ENCODE measurements at regions not wholly inside any gene's neighbourhood (a gene's known extent, or its start where the extent isn't known, plus 50 kb on each side); places are given as distances from the start of the nearest gene placed in this dataset.

GRCh38 chr7:50156706-50157105 lies 63.7 kb upstream of the ZPBP start:
- TF ChIP-seq EZH2 (IDR thresholded peaks at IDR 0.05; ENCODE audit: borderline replicate concordance, control insufficient read depth, low read depth, low read length) (no peak), RAD21 (IDR thresholded peaks at IDR 0.05; ENCODE audit: insufficient read depth, low read depth, low read length) (no peak), CTCF (IDR thresholded peaks at IDR 0.05 in 2 of 3, conservative IDR thresholded peaks at IDR 0.05 in 1 of 3; ENCODE audit: control insufficient read depth in 2 of 3, extremely low read depth in 1 of 3, insufficient read depth in 1 of 3, low read depth in 3 of 3, low read length in 3 of 3) (no peak), POLR2AphosphoS5 (IDR thresholded peaks at IDR 0.05; ENCODE audit: low read length) (no peak), MXI1 (IDR thresholded peaks at IDR 0.05; ENCODE audit: low read depth, low read length) (no peak), ESRRA (IDR thresholded peaks at IDR 0.05; ENCODE audit: low read length) (no peak), POLR2A (IDR thresholded peaks at IDR 0.05; ENCODE audit: low read depth, low read length) (no peak), CREM (IDR thresholded peaks at IDR 0.05; ENCODE audit: low read depth) (no peak), EP300 (IDR thresholded peaks at IDR 0.05; ENCODE audit: borderline replicate concordance in 1 of 2, control insufficient read depth in 1 of 2, low read depth in 2 of 2, low read length in 2 of 2) (no peak), ZBTB4 (CRISPR knock-in tag; IDR thresholded peaks at IDR 0.05) (no peak), SMC3 (IDR thresholded peaks at IDR 0.05; ENCODE audit: borderline replicate concordance, low read length) (no peak), JUND (IDR thresholded peaks at IDR 0.05; ENCODE audit: low read depth, low read length) (no peak)

Measured in GM12878 (cell line).